GM18858 (cell line): ENCODE measurements at regions not wholly inside any gene's neighbourhood (a gene's known extent, or its start where the extent isn't known, plus 50 kb on each side); places are given as distances from the start of the nearest gene placed in this dataset.

Experiments
- ATAC-seq: cut with Tn5 transposase; IDR thresholded peaks from one replicate; pipeline ENCODE4 v1.9.1; 2021; ENCODE audit not compliant: unreplicated experiment

- no peak for ATAC-seq
Observed at GRCh38 chr2:228866044-228866443, 405.0 kb downstream of the PID1 start.

- ATAC-seq, result no peak
Observed at GRCh38 chr2:228864131-228864530, 407.0 kb downstream of the PID1 start.

GRCh38 chr2:228860601-228861285 is 410.3 kb downstream of the PID1 start:
- ATAC-seq, result no peak

- no peak for ATAC-seq
Observed at GRCh38 chr2:228853151-228853550, 417.9 kb downstream of the PID1 start.

GRCh38 chr2:228848638-228849037 is 422.4 kb downstream of the PID1 start:
- no peak for ATAC-seq

- ATAC-seq, result no peak
Observed at GRCh38 chr2:228847684-228848083, 423.4 kb downstream of the PID1 start.

- ATAC-seq, result no peak
Observed at GRCh38 chr2:228846161-228846560, 424.9 kb downstream of the PID1 start.

- no peak for ATAC-seq
Observed at GRCh38 chr2:228845162-228845925, 425.7 kb downstream of the PID1 start.

- ATAC-seq, result no peak
Observed at GRCh38 chr2:228841877-228842276, 429.2 kb downstream of the PID1 start.

GRCh38 chr2:228841475-228841874 is 429.6 kb downstream of the PID1 start:
- no peak for ATAC-seq

GRCh38 chr2:228840743-228841114 is 430.4 kb downstream of the PID1 start:
- ATAC-seq, result no peak

GRCh38 chr2:228840113-228840742 is 430.9 kb downstream of the PID1 start:
- no peak for ATAC-seq

- ATAC-seq, result no peak
Observed at GRCh38 chr2:228839421-228839876, 431.6 kb downstream of the PID1 start.

- no peak for ATAC-seq
Observed at GRCh38 chr2:228838819-228839218, 432.3 kb downstream of the PID1 start.

- no peak for ATAC-seq
Observed at GRCh38 chr2:228828397-228828796, 442.7 kb downstream of the PID1 start.

GRCh38 chr2:228827056-228827700 is 443.9 kb downstream of the PID1 start:
- ATAC-seq, result no peak

- no peak for ATAC-seq
Observed at GRCh38 chr2:228819701-228820100, 451.4 kb downstream of the PID1 start.

GRCh38 chr2:228802181-228803071 is 468.7 kb downstream of the PID1 start:
- ATAC-seq, result no peak

- no peak for ATAC-seq
Observed at GRCh38 chr2:228801451-228801850, 469.6 kb downstream of the PID1 start.

- ATAC-seq, result no peak
Observed at GRCh38 chr2:228799208-228799588, 471.9 kb downstream of the PID1 start.
